PFSK-1 (cell line): ENCODE measurements at regions not wholly inside any gene's neighbourhood (a gene's known extent, or its start where the extent isn't known, plus 50 kb on each side); places are given as distances from the start of the nearest gene placed in this dataset.

ENCODE experiments used
- POLR2AphosphoS5 ChIP-seq: IDR thresholded peaks from 2 replicates; pipeline ENCODE4 v1.6.1; 2012; ENCODE audit warnings: low read depth, mild to moderate bottlenecking, control low read depth, low read length, moderate library complexity
- TAF1 ChIP-seq: IDR thresholded peaks from 2 replicates; pipeline ENCODE4 v1.6.1; 2012; ENCODE audit warnings: low read length, control low read depth, borderline replicate concordance; ENCODE audit not compliant: insufficient read depth
- TF ChIP-seq, protein P1 (sequence below), 2 experiments: IDR thresholded peaks; 2 replicates each; pipeline versions ENCODE4 v1.6.1 to v1.8.0; 2011 to 2012; ENCODE audit warnings: low read depth in 2 of 2, low read length in 2 of 2, control low read depth in 1 of 2, inconsistent platforms in 1 of 2, mild to moderate bottlenecking in 1 of 2, moderate library complexity in 1 of 2; ENCODE audit not compliant: insufficient read depth in 1 of 2

DNA sequence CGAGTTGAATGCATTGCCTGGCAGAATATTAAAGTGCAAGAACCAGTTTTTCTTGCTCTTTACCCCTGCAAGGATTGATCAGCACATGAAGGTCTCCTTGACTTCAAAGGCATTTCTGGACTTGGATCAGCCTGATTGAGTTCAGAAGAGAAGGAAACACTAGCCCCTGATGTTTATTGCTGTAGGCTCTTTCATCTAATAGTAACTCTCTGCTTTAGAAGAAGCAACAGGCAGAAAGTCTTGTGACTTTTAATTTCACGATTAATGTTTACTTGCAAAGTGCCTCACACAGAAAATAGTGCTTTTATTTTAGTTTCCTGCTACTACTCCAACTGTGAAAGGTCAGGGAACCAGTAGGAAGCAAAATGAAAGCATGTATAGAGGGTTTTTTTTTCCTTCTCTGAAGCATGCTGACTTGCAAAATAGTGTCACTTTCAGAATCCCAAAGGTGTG, 69.1 kb downstream of the PCDH7 start:
- TF ChIP-seq POLR2AphosphoS5 (no peak), TAF1 (no peak)
- TF ChIP-seq, protein P1, sequence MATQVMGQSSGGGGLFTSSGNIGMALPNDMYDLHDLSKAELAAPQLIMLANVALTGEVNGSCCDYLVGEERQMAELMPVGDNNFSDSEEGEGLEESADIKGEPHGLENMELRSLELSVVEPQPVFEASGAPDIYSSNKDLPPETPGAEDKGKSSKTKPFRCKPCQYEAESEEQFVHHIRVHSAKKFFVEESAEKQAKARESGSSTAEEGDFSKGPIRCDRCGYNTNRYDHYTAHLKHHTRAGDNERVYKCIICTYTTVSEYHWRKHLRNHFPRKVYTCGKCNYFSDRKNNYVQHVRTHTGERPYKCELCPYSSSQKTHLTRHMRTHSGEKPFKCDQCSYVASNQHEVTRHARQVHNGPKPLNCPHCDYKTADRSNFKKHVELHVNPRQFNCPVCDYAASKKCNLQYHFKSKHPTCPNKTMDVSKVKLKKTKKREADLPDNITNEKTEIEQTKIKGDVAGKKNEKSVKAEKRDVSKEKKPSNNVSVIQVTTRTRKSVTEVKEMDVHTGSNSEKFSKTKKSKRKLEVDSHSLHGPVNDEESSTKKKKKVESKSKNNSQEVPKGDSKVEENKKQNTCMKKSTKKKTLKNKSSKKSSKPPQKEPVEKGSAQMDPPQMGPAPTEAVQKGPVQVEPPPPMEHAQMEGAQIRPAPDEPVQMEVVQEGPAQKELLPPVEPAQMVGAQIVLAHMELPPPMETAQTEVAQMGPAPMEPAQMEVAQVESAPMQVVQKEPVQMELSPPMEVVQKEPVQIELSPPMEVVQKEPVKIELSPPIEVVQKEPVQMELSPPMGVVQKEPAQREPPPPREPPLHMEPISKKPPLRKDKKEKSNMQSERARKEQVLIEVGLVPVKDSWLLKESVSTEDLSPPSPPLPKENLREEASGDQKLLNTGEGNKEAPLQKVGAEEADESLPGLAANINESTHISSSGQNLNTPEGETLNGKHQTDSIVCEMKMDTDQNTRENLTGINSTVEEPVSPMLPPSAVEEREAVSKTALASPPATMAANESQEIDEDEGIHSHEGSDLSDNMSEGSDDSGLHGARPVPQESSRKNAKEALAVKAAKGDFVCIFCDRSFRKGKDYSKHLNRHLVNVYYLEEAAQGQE (IDR thresholded peaks at IDR 0.05; ENCODE audit: insufficient read depth in 1 of 2, low read depth in 2 of 2, low read length in 2 of 2): no peak
